IMR-90 (cell line): ENCODE measurements at regions not wholly inside any gene's neighbourhood (a gene's known extent, or its start where the extent isn't known, plus 50 kb on each side); places are given as distances from the start of the nearest gene placed in this dataset.

Source experiments
- ATAC-seq: fragments of 200-7000 bp; cut with Tn5 transposase; 2 replicates; pipeline ENCODE4 v1.9.1; 2020; ENCODE audit warnings: low read depth, mild to moderate bottlenecking, moderate library complexity
- BruUV-seq: library from RNA; stranded (reverse); fragments of 400-500 nt; replicated peaks from 2 replicates; lab custom pipeline; 2021; lab: Mats Ljungman, UMichigan
- CTCF ChIA-PET: fragments of 300-600 bp; formaldehyde crosslinking; extraction: SDS; loops from one replicate; lab custom pipeline; 2021; ENCODE audit warnings: antibody characterized with exemption; lab: Yijun Ruan, JAX
- POLR2A ChIA-PET: fragments of 300-600 bp; sonication (Branson Sonifier 250); formaldehyde crosslinking; loops from one replicate; lab custom pipeline; 2022; ENCODE audit warnings: antibody characterized with exemption; ENCODE audit not compliant: unreplicated experiment; lab: Charles Lee
- DNase-seq: peaks from one replicate; pipeline ENCODE4 v3.0.0; 2013
- H2AFZ ChIP-seq: replicated peaks from 2 replicates; pipeline ENCODE3; 2013; ENCODE audit warnings: low read length, mild to moderate bottlenecking; ENCODE audit not compliant: poor library complexity
- H2AK5ac ChIP-seq: 2 replicates; pipeline ENCODE4 v1.6.1; 2013; ENCODE audit warnings: low read depth, low read length, inconsistent platforms
- H2AK9ac ChIP-seq: replicated peaks from 2 replicates; pipeline ENCODE3; 2013; ENCODE audit warnings: mild to moderate bottlenecking, low read depth, low read length, moderate library complexity; ENCODE audit not compliant: poor library complexity
- H2BK120ac ChIP-seq: 2 replicates; pipeline ENCODE4 v1.6.1; 2013; ENCODE audit warnings: low read depth, low read length, inconsistent platforms
- H2BK15ac ChIP-seq: 3 replicates; pipeline ENCODE4 v1.6.1; 2013; ENCODE audit warnings: low read depth, low read length, inconsistent platforms
- H2BK20ac ChIP-seq: 2 replicates; pipeline ENCODE4 v1.6.1; 2013; ENCODE audit warnings: low read depth, mild to moderate bottlenecking, inconsistent platforms, low read length, moderate library complexity
- H2BK5ac ChIP-seq: 2 replicates; pipeline ENCODE4 v1.6.1; 2013; ENCODE audit warnings: mild to moderate bottlenecking, low read depth, low read length, inconsistent platforms; ENCODE audit not compliant: poor library complexity, severe bottlenecking
- H3K14ac ChIP-seq: replicated peaks from 2 replicates; pipeline ENCODE4 v1.6.1; 2013; ENCODE audit warnings: low read depth, low read length, inconsistent platforms
- H3K18ac ChIP-seq: 2 replicates; pipeline ENCODE4 v1.6.1; 2013; ENCODE audit warnings: low read depth, low read length, control low read depth
- H3K23ac ChIP-seq: 2 replicates; pipeline ENCODE4 v1.6.1; 2013; ENCODE audit warnings: low read depth, low read length, inconsistent platforms
- H3K27ac ChIP-seq: 2 replicates; pipeline ENCODE4 v1.5.1; 2013; ENCODE audit warnings: mild to moderate bottlenecking, control low read depth, low read length; ENCODE audit not compliant: insufficient read depth
- H3K27me3 ChIP-seq: 2 replicates; pipeline ENCODE4 v1.6.1; 2013; ENCODE audit warnings: low read length; ENCODE audit not compliant: control insufficient read depth, insufficient read depth
- H3K36me3 ChIP-seq: 2 replicates; pipeline ENCODE4 v1.6.1; 2013; ENCODE audit warnings: low read length, mixed read lengths; ENCODE audit not compliant: control insufficient read depth, insufficient read depth
- H3K4ac ChIP-seq: 2 replicates; pipeline ENCODE4 v1.6.1; 2013; ENCODE audit warnings: low read depth, low read length, inconsistent platforms
- H3K4me1 ChIP-seq: 2 replicates; pipeline ENCODE4 v1.6.1; 2013; ENCODE audit warnings: low read length, mixed read lengths; ENCODE audit not compliant: control insufficient read depth, insufficient read depth
- H3K4me2 ChIP-seq: 2 replicates; pipeline ENCODE4 v1.6.1; 2013; ENCODE audit warnings: low read depth, mild to moderate bottlenecking, control low read depth, low read length, moderate library complexity
- H3K4me3 ChIP-seq: 2 replicates; pipeline ENCODE4 v1.5.1; 2013; ENCODE audit warnings: low read depth, mild to moderate bottlenecking, control low read depth, low read length, moderate library complexity; ENCODE audit not compliant: insufficient read depth
- H3K56ac ChIP-seq: 2 replicates; pipeline ENCODE4 v1.6.1; 2013; ENCODE audit warnings: low read length, inconsistent platforms; ENCODE audit not compliant: insufficient read depth; ENCODE audit errors: extremely low read depth
- H3K79me1 ChIP-seq, 2 experiments: 2 replicates each; pipeline ENCODE4 v1.6.1; 2013; ENCODE audit warnings: low read length in 2 of 2, inconsistent platforms in 1 of 2, low read depth in 1 of 2
- H3K9ac ChIP-seq: 2 replicates; pipeline ENCODE4 v1.6.1; 2013; ENCODE audit warnings: low read depth, low read length, control low read depth
- H3K9me1 ChIP-seq: 2 replicates; pipeline ENCODE4 v1.6.1; 2013; ENCODE audit warnings: low read length, inconsistent platforms; ENCODE audit not compliant: insufficient read depth
- H3K9me3 ChIP-seq: 2 replicates; pipeline ENCODE4 v1.6.1; 2013; ENCODE audit warnings: low read length; ENCODE audit not compliant: control insufficient read depth, insufficient read depth
- H4K20me1 ChIP-seq: 2 replicates; pipeline ENCODE4 v1.6.1; 2013; ENCODE audit warnings: low read length, inconsistent platforms; ENCODE audit not compliant: insufficient read depth
- H4K5ac ChIP-seq: 2 replicates; pipeline ENCODE4 v1.6.1; 2013; ENCODE audit warnings: mild to moderate bottlenecking, low read depth, low read length, control low read depth
- H4K8ac ChIP-seq, 2 experiments: 2 replicates each; pipeline ENCODE4 v1.6.1; 2013; ENCODE audit warnings: low read depth in 2 of 2, low read length in 2 of 2, control low read depth in 1 of 2, inconsistent platforms in 1 of 2
- H4K91ac ChIP-seq: 2 replicates; pipeline ENCODE4 v1.6.1; 2013; ENCODE audit warnings: low read depth, low read length, inconsistent platforms; ENCODE audit not compliant: insufficient read depth
- BHLHE40 ChIP-seq: fragments of 150-350 bp; IDR thresholded peaks from 2 replicates; pipeline ENCODE4 v1.6.1; 2016; ENCODE audit warnings: mild to moderate bottlenecking, low read depth, low read length
- CEBPB ChIP-seq: IDR thresholded peaks from 2 replicates; pipeline ENCODE4 v1.6.1; 2012; ENCODE audit warnings: low read depth, low read length, improper control_type of control experiment
- MXI1 ChIP-seq: IDR thresholded peaks from 2 replicates; pipeline ENCODE4 v1.6.1; 2012; ENCODE audit warnings: low read depth, mild to moderate bottlenecking, low read length, moderate library complexity, borderline replicate concordance
- NFE2L2 ChIP-seq: fragments of 150-350 bp; IDR thresholded peaks from 2 replicates; pipeline ENCODE4 v1.6.1; 2016; ENCODE audit warnings: low read depth, mild to moderate bottlenecking, low read length
- POLR2A ChIP-seq: IDR thresholded peaks from 2 replicates; pipeline ENCODE4 v1.6.1; 2012; ENCODE audit warnings: mild to moderate bottlenecking, low read depth, low read length
- SMC3 ChIP-seq: fragments of 150-350 bp; IDR thresholded peaks from 2 replicates; pipeline ENCODE4 v1.6.1; 2016; ENCODE audit warnings: low read depth, mild to moderate bottlenecking, antibody characterized with exemption, low read length, moderate library complexity
- WGBS, 2 experiments: methylation state at CpG; one replicate each; pipeline versions ENCODE4 v1.1.5 to v1.1.7; 2013; ENCODE audit warnings: missing lambda C conversion rate in 2 of 2; ENCODE audit not compliant: insufficient read length in 1 of 2; ENCODE audit errors: extremely low coverage in 2 of 2; 5-methylcytosine and 5-hydroxymethylcytosine counted together
- dilution Hi-C: fragments of 300-500 bp; cut with HindIII; formaldehyde crosslinking; loops from one replicate; pipeline ENCODE4 v1.14.3; 2018; ENCODE audit warnings: low sequenced_read_pairs; ENCODE audit not compliant: unreplicated experiment
- in situ Hi-C: fragments of 300-500 bp; cut with MboI; formaldehyde crosslinking; loops from 3 replicates; pipeline ENCODE4 v1.14.3; 2019; ENCODE audit warnings: low sequenced_read_pairs, inconsistent platforms, mixed read lengths
- intact Hi-C: fragments of 100-400 bp; cut with micrococcal nuclease; formaldehyde crosslinking; loops from 2 replicates; pipeline ENCODE4 v1.10.0; 2022

DNA sequence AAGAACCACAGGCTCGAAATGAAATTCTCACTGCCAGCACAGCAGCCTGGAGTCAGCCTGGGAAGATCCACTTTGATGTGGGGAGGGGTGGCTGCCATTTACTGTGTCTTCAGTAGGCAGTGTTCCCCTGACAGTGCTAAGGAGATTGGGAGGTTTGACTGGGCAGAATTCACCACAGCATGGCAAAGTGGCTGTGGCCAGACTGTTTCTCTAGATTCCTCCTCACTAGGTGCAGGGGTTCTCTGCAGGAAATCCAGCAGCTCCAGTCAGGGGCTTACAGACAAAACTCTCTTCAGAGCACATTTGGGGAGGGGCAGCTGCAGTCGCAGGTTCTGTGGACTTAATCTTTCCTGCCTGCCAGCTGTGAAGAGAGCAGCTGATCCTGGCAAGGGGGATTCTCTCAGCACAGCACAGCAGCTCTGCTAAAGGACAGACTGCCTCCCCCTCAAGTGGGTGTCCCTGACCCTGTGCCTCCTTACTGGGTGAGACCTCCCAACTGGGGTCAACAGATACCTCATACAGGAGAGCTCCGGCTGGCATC, 1174.0 kb downstream of the RAPGEF2 start:
- H4K5ac ChIP-seq = no peak overlapping the region
- no CpG with 5 or more reads among the region's 3 CpGs for WGBS, 2 experiments
- no peak overlapping the region for H3K9ac ChIP-seq
- DNase-seq = no peak
- dilution Hi-C loops = no loop called here
- ATAC-seq = no peak
- no peak overlapping the region for H2BK20ac ChIP-seq
- H2AFZ ChIP-seq = no peak overlapping the region
- H3K27ac ChIP-seq = no peak overlapping the region
- no peaks in the 10 kb centered on the region for H3K36me3 ChIP-seq
- no peak overlapping the region for H2BK120ac ChIP-seq
- no peak overlapping the region for H4K8ac ChIP-seq
- H3K23ac ChIP-seq = no peak overlapping the region
- H3K18ac ChIP-seq = no peak overlapping the region
- no peak overlapping the region for H2AK9ac ChIP-seq
- no peak overlapping the region for H2AK5ac ChIP-seq
- no peaks in the 10 kb centered on the region for H3K4me1 ChIP-seq
- H3K9me3 ChIP-seq = peaks cover 15% of the 10 kb centered on the region
- ChIA-PET POLR2A (no interaction called here), CTCF (no interaction called here)
- no peaks in the 10 kb centered on the region for H3K79me1 ChIP-seq
- no peaks in the 10 kb centered on the region for H4K20me1 ChIP-seq
- no peak overlapping the region for H4K91ac ChIP-seq
- no peak overlapping the region for H3K4me2 ChIP-seq
- H3K4me3 ChIP-seq = no peak overlapping the region
- intact Hi-C loops = no loop called here
- no peak overlapping the region for H3K14ac ChIP-seq
- in situ Hi-C loops = no loop called here
- no peak overlapping the region for H3K56ac ChIP-seq
- H2BK5ac ChIP-seq = no peak overlapping the region
- no peak overlapping the region for H2BK15ac ChIP-seq
- no TSS peak for BruUV-seq
- no peaks in the 10 kb centered on the region for H3K27me3 ChIP-seq
- H3K9me1 ChIP-seq = no peaks in the 10 kb centered on the region
- H3K4ac ChIP-seq = no peak overlapping the region
- TF ChIP-seq BHLHE40 (no peak), NFE2L2 (no peak), CEBPB (no peak), POLR2A (no peak), MXI1 (no peak), SMC3 (no peak)
